ENCODE measurements at regions not wholly inside any gene's neighbourhood (a gene's known extent, or its start where the extent isn't known, plus 50 kb on each side); places are given as distances from the start of the nearest gene placed in this dataset. TPM values are rescaled to one million over a fixed set of nuclear protein-coding genes. Genes with fewer than 3 reads are reported as not detected.

GRCh38 chr7:138402749-138403148, 57.3 kb upstream of the TRIM24 start:
- 77 to 85% (median 83%) methylated on average over 1 of the region's 1 CpG for WGBS, 3 donors
- Histone ChIP-seq H3K9me3 (no peaks in the 10 kb centered on the region), H3K36me3 (no peaks in the 10 kb centered on the region), H3K4me3 (no peak overlapping the region), H3K27ac (no peak overlapping the region), H3K4me1 (ENCODE audit: insufficient read depth) (no peaks in the 10 kb centered on the region), H3K27me3 (no peaks in the 10 kb centered on the region)
- intact Hi-C loops (cut with DNase I), result no loop called here
- no peak for TF ChIP-seq POLR2A (IDR thresholded peaks at IDR 0.05)
- TF ChIP-seq EP300 (IDR thresholded peaks at IDR 0.05), result no peak
- no peak for TF ChIP-seq CTCF (IDR thresholded peaks at IDR 0.05)
- no peak for DNase-seq

- no peak overlapping the region for H3K4me3 ChIP-seq
- no peaks in the 10 kb centered on the region for H3K4me1 ChIP-seq (ENCODE audit: insufficient read depth)
- no peak for DNase-seq
- H3K27me3 ChIP-seq, result no peaks in the 10 kb centered on the region
- H3K9me3 ChIP-seq, result no peaks in the 10 kb centered on the region
- H3K36me3 ChIP-seq, result no peaks in the 10 kb centered on the region
- no peak overlapping the region for H3K27ac ChIP-seq
- TF ChIP-seq POLR2A (IDR thresholded peaks at IDR 0.05), result no peak
- TF ChIP-seq CTCF (IDR thresholded peaks at IDR 0.05), result no peak
- WGBS, 3 donors, result 92 to 96% (median 94%) methylated on average over 1 of the region's 1 CpG
- intact Hi-C loops (cut with DNase I), result no loop called here
Measured at GRCh38 chr7:138405496-138405895, 54.6 kb upstream of the TRIM24 start.

GRCh38 chr7:138407792-138408191, 52.3 kb upstream of the TRIM24 start:
- Histone ChIP-seq H3K4me1 (ENCODE audit: insufficient read depth) (no peaks in the 10 kb centered on the region), H3K27me3 (no peaks in the 10 kb centered on the region), H3K27ac (no peak overlapping the region), H3K9me3 (no peaks in the 10 kb centered on the region), H3K36me3 (no peaks in the 10 kb centered on the region), H3K4me3 (no peak overlapping the region)
- intact Hi-C loops (cut with DNase I), result no loop called here
- WGBS, 3 donors, result 38 to 45% (median 44%) methylated on average over 4 of the region's 4 CpGs
- no peak for DNase-seq
- TF ChIP-seq CTCF (IDR thresholded peaks at IDR 0.05), result no peak

Small RNA genes lying in the stretch of these regions (small RNA-seq; reads per million reads assigned to genes)
- gene RF00019, result not detected
- not detected for gene RF00432
